ENCODE measurements at regions not wholly inside any gene's neighbourhood (a gene's known extent, or its start where the extent isn't known, plus 50 kb on each side); places are given as distances from the start of the nearest gene placed in this dataset.

DNA sequence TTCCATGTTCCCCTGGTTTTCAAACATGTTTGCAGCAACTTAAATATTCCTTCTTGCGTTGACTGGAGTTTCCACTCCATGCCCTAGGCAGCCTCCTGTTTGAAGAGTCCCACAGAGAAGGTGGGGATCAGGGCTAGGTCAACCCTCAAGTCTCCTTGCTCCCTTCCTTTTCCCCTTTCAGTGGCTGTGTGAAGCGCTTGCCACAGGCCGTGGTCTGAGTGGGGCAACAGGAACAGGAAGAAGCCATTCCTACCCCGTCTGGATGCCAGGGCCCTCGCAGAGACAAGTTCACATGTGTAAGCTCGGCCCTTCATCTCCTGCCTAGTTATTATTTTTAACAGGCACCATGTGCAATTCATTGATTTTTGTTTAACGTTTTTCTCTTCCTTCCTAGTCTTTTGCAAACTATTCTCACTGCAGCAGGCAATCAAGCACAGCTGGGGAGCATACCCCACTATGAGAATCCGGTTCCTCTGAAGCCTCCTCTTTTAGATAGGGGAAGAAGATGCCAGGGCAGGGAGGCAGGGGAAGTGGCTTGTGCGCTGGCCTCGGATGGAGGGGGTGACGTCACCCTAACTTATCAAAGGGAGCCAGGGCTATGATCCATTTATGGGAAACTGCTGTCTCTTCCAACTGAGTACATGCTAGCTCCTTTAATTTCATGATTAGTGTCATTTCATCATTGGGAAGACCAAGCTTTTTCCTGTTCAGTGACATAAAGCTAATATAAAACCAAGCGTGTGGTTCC is 64.2 kb downstream of the PRLHR start:
- TF ChIP-seq POLR2A (IDR thresholded peaks at IDR 0.05) = no peak
- TF ChIP-seq, protein P1, sequence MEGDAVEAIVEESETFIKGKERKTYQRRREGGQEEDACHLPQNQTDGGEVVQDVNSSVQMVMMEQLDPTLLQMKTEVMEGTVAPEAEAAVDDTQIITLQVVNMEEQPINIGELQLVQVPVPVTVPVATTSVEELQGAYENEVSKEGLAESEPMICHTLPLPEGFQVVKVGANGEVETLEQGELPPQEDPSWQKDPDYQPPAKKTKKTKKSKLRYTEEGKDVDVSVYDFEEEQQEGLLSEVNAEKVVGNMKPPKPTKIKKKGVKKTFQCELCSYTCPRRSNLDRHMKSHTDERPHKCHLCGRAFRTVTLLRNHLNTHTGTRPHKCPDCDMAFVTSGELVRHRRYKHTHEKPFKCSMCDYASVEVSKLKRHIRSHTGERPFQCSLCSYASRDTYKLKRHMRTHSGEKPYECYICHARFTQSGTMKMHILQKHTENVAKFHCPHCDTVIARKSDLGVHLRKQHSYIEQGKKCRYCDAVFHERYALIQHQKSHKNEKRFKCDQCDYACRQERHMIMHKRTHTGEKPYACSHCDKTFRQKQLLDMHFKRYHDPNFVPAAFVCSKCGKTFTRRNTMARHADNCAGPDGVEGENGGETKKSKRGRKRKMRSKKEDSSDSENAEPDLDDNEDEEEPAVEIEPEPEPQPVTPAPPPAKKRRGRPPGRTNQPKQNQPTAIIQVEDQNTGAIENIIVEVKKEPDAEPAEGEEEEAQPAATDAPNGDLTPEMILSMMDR (IDR thresholded peaks at IDR 0.05) = no peak
